ENCODE measurements at regions not wholly inside any gene's neighbourhood (a gene's known extent, or its start where the extent isn't known, plus 50 kb on each side); places are given as distances from the start of the nearest gene placed in this dataset.

GRCh38 chr5:171531638-171532037 is 112.2 kb downstream of the FGF18 start:
- H3K4me3 ChIP-seq (ENCODE audit: low read depth, low read length), result no peak overlapping the region
- in situ Hi-C loops (cut with HindIII; ENCODE audit: low sequenced_read_pairs), result no loop called here
- TF ChIP-seq, protein P1, sequence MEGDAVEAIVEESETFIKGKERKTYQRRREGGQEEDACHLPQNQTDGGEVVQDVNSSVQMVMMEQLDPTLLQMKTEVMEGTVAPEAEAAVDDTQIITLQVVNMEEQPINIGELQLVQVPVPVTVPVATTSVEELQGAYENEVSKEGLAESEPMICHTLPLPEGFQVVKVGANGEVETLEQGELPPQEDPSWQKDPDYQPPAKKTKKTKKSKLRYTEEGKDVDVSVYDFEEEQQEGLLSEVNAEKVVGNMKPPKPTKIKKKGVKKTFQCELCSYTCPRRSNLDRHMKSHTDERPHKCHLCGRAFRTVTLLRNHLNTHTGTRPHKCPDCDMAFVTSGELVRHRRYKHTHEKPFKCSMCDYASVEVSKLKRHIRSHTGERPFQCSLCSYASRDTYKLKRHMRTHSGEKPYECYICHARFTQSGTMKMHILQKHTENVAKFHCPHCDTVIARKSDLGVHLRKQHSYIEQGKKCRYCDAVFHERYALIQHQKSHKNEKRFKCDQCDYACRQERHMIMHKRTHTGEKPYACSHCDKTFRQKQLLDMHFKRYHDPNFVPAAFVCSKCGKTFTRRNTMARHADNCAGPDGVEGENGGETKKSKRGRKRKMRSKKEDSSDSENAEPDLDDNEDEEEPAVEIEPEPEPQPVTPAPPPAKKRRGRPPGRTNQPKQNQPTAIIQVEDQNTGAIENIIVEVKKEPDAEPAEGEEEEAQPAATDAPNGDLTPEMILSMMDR (IDR thresholded peaks at IDR 0.05; ENCODE audit: low read depth, low read length, missing control alignments), result no peak
- no peak for DNase-seq (ENCODE audit: low read depth)

DNA sequence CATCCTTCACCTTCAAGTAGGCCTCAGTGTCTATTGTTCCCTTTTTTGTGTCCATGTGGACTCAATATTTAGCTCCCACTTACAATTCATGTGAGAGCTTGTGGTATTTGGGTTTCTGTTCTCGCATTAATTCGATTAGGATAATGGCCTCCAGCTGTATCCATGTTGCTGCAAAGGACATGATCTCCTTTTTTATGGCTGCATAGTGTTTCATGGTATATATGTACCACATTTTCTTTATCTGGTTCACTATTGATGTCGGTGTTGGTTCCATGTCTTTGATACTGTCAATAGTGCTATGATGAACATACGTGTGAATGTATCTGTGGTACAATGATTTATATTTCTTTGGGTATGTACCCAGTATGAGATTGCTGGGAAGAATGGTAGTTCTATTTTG is 113.7 kb downstream of the FGF18 start:
- in situ Hi-C loops (cut with HindIII; ENCODE audit: low sequenced_read_pairs), result no loop called here
- no peak overlapping the region for H3K4me3 ChIP-seq (ENCODE audit: low read depth, low read length)
- no peak for DNase-seq (ENCODE audit: low read depth)
- TF ChIP-seq, protein P1 (IDR thresholded peaks at IDR 0.05; ENCODE audit: low read depth, low read length, missing control alignments), result no peak

DNA sequence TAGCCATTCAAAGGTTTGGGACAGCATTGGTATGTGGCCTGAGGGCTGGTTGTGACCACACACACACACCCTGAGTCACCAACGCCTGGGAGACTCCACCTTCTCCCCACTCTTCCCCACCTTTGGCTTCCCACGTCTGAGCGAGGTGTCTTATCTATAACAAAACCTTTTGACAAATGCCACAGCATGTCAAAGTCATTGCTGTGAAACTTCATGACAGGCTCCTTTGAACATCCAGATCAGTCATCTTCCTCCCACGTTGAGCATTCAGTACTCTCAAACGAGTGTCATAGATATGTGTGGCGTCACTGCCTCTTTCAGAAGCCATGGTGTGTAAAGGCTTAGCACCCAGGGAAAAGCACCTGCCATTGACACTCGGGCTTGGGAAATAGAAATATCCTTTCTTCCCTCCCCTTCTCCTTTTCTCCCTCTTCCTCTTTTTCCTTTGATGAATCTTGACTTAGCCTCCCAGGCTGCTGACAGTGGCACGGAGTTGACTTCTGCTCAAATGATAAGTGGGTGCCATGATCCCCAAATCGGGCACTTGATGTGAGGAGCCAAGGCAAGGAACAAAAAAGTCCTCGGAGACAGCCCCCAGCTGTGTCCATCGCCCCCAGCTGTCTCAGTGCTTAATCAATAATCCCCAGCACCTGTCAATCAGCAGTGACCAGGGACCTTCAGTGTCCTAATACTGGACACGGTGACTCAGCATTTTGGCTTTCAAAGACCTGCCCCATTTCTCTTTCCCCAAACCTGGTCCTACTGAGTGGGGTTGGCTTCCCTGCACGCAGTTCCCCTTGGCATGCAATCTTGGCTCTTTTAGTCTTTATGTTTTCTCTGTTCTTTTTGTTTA is 114.8 kb downstream of the FGF18 start:
- no peak overlapping the region for H3K4me3 ChIP-seq (ENCODE audit: low read depth, low read length)
- in situ Hi-C loops (cut with HindIII; ENCODE audit: low sequenced_read_pairs), result no loop called here
- TF ChIP-seq, protein P1 (IDR thresholded peaks at IDR 0.05; ENCODE audit: low read depth, low read length, missing control alignments), result no peak
- DNase-seq (ENCODE audit: low read depth), result no peak

- DNase-seq (ENCODE audit: low read depth), result no peak
- TF ChIP-seq, protein P1 (IDR thresholded peaks at IDR 0.05; ENCODE audit: low read depth, low read length, missing control alignments), result no peak
- H3K4me3 ChIP-seq (ENCODE audit: low read depth, low read length), result no peak overlapping the region
- in situ Hi-C loops (cut with HindIII; ENCODE audit: low sequenced_read_pairs), result no loop called here
Measured at GRCh38 chr5:171535162-171535561, 115.7 kb downstream of the FGF18 start.

- no peak overlapping the region for H3K4me3 ChIP-seq (ENCODE audit: low read depth, low read length)
- TF ChIP-seq, protein P1 (IDR thresholded peaks at IDR 0.05; ENCODE audit: low read depth, low read length, missing control alignments), result no peak
- in situ Hi-C loops (cut with HindIII; ENCODE audit: low sequenced_read_pairs), result no loop called here
- no peak for DNase-seq (ENCODE audit: low read depth)
Measured at GRCh38 chr5:171537070-171537849, 117.8 kb downstream of the FGF18 start.

DNA sequence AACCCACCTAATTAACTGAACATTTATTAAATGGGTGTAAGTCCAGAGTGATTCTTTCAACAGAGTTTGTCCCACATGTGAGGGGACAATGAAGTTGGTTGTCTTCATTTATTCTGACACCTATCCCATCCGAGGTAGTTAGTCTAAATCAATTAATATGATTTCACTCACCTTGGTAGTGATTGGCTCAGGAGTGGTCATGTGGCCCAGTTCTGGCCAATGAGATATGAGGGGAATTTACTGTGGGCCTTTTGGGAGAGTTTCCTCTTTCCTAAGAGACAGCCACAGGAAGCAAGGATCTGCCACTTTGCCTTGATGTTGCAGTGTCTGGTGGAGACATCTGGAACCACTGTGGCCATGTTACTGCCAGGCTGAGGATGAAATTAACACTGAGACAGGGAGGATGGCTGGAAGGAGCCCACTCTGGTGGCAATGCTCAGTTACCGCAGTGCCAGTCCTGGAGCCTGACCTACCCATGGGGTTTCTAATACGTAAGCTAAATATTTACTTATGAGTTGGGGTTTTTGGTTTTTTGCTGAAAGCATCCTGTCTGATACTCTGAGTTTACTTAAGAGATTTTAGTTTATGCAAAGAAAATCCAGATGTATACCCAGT is 118.6 kb downstream of the FGF18 start:
- in situ Hi-C loops (cut with HindIII; ENCODE audit: low sequenced_read_pairs), result no loop called here
- TF ChIP-seq, protein P1 (IDR thresholded peaks at IDR 0.05; ENCODE audit: low read depth, low read length, missing control alignments), result no peak
- no peak for DNase-seq (ENCODE audit: low read depth)

More for the DNA sequence above, 118.6 kb downstream of the FGF18 start:
- H3K4me3 ChIP-seq (ENCODE audit: low read depth, low read length), result no peak overlapping the region
